Hepatocyte (in vitro differentiated cells): ENCODE measurements at regions not wholly inside any gene's neighbourhood (a gene's known extent, or its start where the extent isn't known, plus 50 kb on each side); places are given as distances from the start of the nearest gene placed in this dataset.

Experiments used
- CTCF ChIP-seq: fragments of 200-600 bp; sonication (generic); IDR thresholded peaks from 2 replicates; pipeline ENCODE4 v1.5.1; 2016; ENCODE audit warnings: antibody characterized with exemption, mild to moderate bottlenecking; ENCODE audit not compliant: poor library complexity
- EZH2 ChIP-seq: fragments of 200-600 bp; sonication (generic); IDR thresholded peaks from 2 replicates; pipeline ENCODE4 v1.6.1; 2016; ENCODE audit warnings: antibody characterized with exemption, mild to moderate bottlenecking, borderline replicate concordance

- TF ChIP-seq CTCF, result no peak
- TF ChIP-seq EZH2, result no peak
These were observed 568.1 kb downstream of the KCNJ3 start for GRCh38 chr2:155266583-155266982.
